Large intestine (tissue), 3 donors: ENCODE measurements at regions not wholly inside any gene's neighbourhood (a gene's known extent, or its start where the extent isn't known, plus 50 kb on each side); places are given as distances from the start of the nearest gene placed in this dataset.

Experiments
- DNase-seq, 2 donors: peaks; one replicate each; pipeline versions ENCODE4 v3.0.0 to v3.0.0-alpha.2; 2013
- H3K27ac ChIP-seq: one replicate; pipeline ENCODE4 v1.5.1; 2013; ENCODE audit warnings: low read length
- H3K27me3 ChIP-seq: 2 replicates; pipeline ENCODE4 v1.6.1; 2013; ENCODE audit warnings: low read length; ENCODE audit not compliant: control insufficient read depth, insufficient read depth
- H3K36me3 ChIP-seq: 2 replicates; pipeline ENCODE4 v1.6.1; 2013; ENCODE audit warnings: low read length; ENCODE audit not compliant: control insufficient read depth, insufficient read depth
- H3K4me1 ChIP-seq: one replicate; pipeline ENCODE4 v1.6.1; 2013; ENCODE audit warnings: low read length; ENCODE audit not compliant: control insufficient read depth, insufficient read depth
- H3K4me3 ChIP-seq: one replicate; pipeline ENCODE4 v1.5.1; 2013; ENCODE audit warnings: low read length
- H3K9me3 ChIP-seq: one replicate; pipeline ENCODE4 v1.6.1; 2013; ENCODE audit warnings: mild to moderate bottlenecking, low read depth, low read length, moderate library complexity; ENCODE audit not compliant: control insufficient read depth
- WGBS: methylation state at CpG from one replicate; pipeline ENCODE4 v1.1.5; 2013; ENCODE audit warnings: low lambda C conversion rate; ENCODE audit not compliant: insufficient coverage; 5-methylcytosine and 5-hydroxymethylcytosine counted together

DNA sequence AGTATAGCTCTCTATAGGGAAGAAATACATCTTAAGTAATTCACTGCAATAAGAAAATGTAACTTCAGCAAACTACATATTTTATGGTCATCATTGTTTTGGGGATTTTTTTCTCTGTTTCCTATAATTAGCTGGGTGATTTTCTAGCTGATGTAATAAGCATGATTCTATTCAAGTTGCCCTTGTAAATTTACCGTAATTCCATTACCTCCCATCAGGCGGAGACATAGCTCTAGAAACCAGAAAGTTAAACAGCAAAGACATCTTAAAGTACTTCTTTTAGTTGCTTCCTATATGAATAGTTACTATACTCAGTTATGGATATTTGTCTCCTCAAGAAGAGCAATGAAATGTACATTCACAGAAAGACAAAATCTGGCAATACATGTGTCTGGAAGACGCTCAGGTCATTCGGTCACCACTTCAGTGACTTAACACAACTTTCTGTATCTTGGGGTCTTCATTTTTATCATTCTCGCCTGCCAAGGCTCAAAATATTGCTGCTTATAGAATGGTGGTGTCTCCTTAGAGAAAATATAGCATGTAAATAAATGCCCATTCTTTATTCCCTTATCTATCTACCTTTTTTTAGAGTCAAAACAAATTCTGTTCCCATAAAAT lies 239.9 kb upstream of the ZC3H12C start:
- H3K4me3 ChIP-seq = no peak overlapping the region
- no peaks in the 10 kb centered on the region for H3K9me3 ChIP-seq
- WGBS = 100% methylated on average over 1 of the region's 5 CpGs
- no peaks in the 10 kb centered on the region for H3K36me3 ChIP-seq
- H3K27ac ChIP-seq = no peak overlapping the region
- DNase-seq = peak; percentile 17 to 28
- no peaks in the 10 kb centered on the region for H3K27me3 ChIP-seq
- H3K4me1 ChIP-seq = no peaks in the 10 kb centered on the region

DNA sequence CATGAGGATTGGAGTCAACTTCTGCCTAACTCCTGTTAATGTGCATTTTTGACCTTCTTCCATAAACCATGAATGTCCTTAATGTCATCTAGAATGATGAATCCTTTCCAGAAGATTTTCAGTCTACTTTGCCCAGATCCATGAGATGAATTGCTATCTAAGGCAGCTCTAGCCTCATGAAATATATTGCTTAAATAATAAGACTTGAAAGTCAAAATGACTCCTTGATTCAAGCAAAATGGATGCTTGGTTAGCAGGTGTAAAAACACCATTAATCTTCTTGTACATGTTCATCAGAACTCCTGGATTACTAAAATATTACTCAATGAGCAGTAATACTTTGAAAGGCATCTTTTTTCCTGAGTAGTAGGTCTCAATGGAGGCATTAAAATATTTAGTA lies 238.5 kb upstream of the ZC3H12C start:
- no peak for DNase-seq
- H3K27me3 ChIP-seq = no peaks in the 10 kb centered on the region
- H3K4me3 ChIP-seq = no peak overlapping the region
- H3K9me3 ChIP-seq = no peaks in the 10 kb centered on the region
- no peaks in the 10 kb centered on the region for H3K36me3 ChIP-seq
- no peaks in the 10 kb centered on the region for H3K4me1 ChIP-seq
- H3K27ac ChIP-seq = no peak overlapping the region

DNA sequence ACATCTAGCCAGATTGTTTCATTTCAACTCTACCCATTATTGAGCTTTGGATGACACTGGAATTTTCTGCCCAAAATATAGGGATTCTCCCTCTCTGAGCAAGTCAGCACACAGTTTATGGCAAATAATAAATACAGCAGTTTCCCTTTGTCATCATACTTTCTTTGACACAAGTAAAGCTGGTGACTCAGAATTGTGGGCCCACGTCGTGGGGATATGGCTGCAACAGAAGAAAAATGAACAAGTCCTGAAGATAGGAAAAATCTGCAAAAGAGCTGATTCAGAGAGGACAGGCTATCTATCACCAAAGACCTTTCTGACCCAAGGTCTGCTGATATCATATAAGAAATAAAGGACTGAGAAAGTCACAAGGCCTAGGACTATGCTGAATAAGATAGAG lies 236.3 kb upstream of the ZC3H12C start:
- Histone ChIP-seq H3K27me3 (no peaks in the 10 kb centered on the region), H3K4me3 (no peak overlapping the region), H3K9me3 (no peaks in the 10 kb centered on the region), H3K27ac (no peak overlapping the region), H3K4me1 (no peaks in the 10 kb centered on the region), H3K36me3 (no peaks in the 10 kb centered on the region)
- no peak for DNase-seq
- WGBS = no CpG with 5 or more reads among the region's 2 CpGs

DNA sequence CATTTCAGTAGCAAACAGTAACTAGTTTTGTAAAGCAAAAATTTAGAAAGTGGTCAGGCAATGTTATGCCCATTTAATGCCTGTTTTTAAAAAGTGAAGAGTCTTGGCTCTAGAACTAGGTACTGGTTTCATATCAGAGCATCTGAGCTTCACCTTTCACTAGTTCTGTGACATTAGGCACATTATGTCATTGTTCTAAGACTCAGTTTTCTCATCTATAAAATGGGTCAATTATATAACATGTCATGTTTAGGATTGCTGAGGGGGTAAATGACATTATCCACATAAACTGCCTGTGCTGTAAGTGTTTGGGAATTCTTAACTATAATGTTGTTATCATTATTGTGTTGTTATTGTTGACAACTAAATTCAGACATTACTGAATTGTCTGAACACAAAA lies 235.6 kb upstream of the ZC3H12C start:
- no peak overlapping the region for H3K4me3 ChIP-seq
- H3K27ac ChIP-seq = no peak overlapping the region
- H3K9me3 ChIP-seq = no peaks in the 10 kb centered on the region
- H3K27me3 ChIP-seq = no peaks in the 10 kb centered on the region
- no peaks in the 10 kb centered on the region for H3K4me1 ChIP-seq
- H3K36me3 ChIP-seq = no peaks in the 10 kb centered on the region
- no peak for DNase-seq

DNA sequence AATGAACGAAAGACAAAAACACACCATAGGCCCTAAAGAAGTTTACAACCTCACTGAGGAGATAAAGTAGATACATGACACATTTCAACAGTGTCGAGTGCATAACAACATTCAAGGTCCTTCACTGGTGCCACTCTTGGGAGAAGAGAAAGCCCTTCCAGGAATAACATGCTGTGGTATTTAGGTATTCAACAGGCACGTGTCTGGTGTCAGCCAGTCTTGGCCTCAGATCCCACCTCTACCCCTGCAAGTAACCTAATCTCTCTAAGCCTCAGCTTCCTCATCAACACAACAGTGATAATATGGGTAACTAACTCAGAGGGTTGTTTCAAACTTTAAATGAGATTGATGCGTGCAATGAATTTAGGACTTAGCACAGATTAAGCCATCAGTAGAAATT lies 235.0 kb upstream of the ZC3H12C start:
- 80% methylated on average over 1 of the region's 4 CpGs for WGBS
- no peaks in the 10 kb centered on the region for H3K4me1 ChIP-seq
- H3K36me3 ChIP-seq = no peaks in the 10 kb centered on the region
- no peak for DNase-seq
- H3K4me3 ChIP-seq = no peak overlapping the region
- H3K9me3 ChIP-seq = no peaks in the 10 kb centered on the region
- H3K27ac ChIP-seq = no peak overlapping the region
- H3K27me3 ChIP-seq = no peaks in the 10 kb centered on the region

DNA sequence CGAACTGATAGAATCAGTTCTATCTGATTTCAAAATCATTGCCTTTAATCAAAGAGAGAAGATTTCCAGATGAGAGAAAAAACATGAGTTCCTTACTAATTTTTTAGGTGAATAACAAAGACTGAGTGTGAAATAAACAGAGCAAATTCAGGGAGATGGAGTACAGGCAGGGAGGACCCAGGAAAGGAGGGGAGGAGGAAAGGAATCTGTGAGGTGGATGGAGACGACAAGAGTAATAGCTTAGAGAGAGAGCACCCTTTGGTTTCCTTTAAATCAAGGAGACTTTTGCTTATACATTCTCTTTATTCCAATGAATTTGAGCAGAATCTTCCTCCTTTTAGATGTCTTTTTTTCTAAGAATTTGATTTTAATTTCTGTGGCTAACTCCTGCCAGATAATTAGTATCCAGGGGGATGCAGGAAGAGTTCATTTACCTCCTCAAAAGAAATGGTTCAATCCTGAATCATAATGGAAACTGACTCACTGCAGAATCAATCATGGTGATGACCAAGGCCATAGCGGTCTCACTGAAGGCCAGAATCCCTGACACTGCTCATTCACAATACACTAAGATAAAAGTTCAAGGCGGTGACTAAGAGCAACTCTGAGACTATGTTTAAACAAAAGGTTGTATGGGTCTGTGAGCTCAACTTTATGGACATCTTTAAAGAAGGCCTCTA lies 234.0 kb upstream of the ZC3H12C start:
- H3K9me3 ChIP-seq = no peaks in the 10 kb centered on the region
- no peak for DNase-seq
- no peaks in the 10 kb centered on the region for H3K4me1 ChIP-seq
- H3K27ac ChIP-seq = no peak overlapping the region
- no peaks in the 10 kb centered on the region for H3K36me3 ChIP-seq
- WGBS = 80% methylated on average over 1 of the region's 4 CpGs
- H3K4me3 ChIP-seq = no peak overlapping the region
- no peaks in the 10 kb centered on the region for H3K27me3 ChIP-seq

DNA sequence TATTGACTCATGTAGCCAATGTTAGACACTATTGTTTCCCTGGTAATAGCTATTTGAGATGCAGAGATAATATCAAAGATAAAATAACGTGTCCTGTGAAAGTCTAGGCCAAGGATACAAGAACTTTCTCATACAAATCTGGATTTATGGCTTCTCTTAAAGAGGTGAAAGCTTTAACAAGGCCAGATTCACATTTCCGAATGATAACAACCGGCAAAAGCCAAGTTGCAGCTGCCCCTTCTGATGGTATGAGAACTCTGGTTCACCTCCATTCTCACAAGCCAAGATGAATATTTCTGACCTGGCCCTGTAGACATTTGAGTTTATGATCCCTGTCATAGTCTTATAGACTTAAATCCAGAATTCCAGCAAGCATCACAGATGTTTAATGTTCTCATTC lies 230.4 kb upstream of the ZC3H12C start:
- H3K36me3 ChIP-seq = no peaks in the 10 kb centered on the region
- H3K27me3 ChIP-seq = no peaks in the 10 kb centered on the region
- H3K4me1 ChIP-seq = no peaks in the 10 kb centered on the region
- H3K27ac ChIP-seq = no peak overlapping the region
- no peak overlapping the region for H3K4me3 ChIP-seq
- 30% methylated on average over 1 of the region's 3 CpGs for WGBS
- DNase-seq = no peak
- no peaks in the 10 kb centered on the region for H3K9me3 ChIP-seq

DNA sequence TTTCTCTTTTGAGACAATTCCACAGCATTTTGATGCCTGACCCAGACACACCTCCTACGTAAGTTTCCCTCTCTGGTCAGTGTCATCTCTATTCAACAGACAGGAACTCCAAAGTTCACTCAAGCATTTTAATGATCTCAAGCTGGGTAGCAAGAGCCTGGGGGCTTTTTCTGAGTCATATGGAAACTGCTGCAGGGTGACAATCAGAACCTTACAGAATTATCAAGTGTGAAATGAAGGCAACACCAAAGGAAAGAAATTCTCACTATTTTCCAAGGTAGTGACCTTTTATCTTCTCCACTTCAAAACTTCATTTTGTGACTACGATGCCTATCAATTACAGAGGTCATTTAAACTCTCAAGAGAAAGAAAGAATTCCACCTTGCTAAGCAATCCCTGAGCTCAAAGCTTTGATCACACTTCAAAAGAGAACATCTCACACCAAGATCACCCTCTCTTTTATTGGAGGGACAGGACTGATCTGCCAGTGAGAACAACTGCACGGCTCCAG lies 229.0 kb upstream of the ZC3H12C start:
- Histone ChIP-seq H3K9me3 (no peaks in the 10 kb centered on the region), H3K4me1 (no peaks in the 10 kb centered on the region), H3K4me3 (no peak overlapping the region), H3K27ac (no peak overlapping the region), H3K27me3 (no peaks in the 10 kb centered on the region), H3K36me3 (no peaks in the 10 kb centered on the region)
- no CpG with 5 or more reads among the region's 3 CpGs for WGBS
- DNase-seq = no peak

DNA sequence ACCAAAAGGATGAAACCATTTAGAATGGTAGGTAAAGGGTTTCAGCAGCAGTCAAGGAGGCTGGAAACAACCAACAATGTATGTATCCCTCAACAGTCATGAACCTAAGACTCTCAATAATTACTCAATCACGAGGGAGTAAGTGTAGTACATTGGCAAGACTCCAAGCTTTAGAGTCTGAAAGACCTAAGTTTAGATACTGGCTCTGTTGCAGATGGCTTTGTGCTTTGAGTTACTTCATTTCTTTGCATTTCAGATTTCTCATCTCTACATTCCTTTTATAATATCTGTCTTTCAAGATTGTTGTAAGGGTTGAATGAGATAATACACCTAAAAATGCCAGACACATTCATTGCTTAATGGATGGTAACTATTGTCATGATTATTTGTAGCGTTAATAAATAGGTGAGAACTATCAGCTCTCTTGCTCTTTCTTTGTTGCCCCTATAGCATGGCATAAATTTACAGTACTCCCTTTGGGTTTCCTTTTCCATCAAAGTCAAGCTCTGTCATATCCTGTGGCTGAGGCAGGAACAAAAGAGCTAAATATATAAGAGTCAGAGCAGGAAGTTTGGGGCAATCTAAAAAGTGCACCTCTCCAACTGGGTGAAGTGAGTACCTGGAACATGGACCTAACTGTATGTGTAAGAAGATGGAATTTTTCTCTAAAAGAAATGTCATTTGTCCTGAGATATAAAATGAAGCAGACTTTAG lies 228.2 kb upstream of the ZC3H12C start:
- 80% methylated on average over 1 of the region's 2 CpGs for WGBS

DNA sequence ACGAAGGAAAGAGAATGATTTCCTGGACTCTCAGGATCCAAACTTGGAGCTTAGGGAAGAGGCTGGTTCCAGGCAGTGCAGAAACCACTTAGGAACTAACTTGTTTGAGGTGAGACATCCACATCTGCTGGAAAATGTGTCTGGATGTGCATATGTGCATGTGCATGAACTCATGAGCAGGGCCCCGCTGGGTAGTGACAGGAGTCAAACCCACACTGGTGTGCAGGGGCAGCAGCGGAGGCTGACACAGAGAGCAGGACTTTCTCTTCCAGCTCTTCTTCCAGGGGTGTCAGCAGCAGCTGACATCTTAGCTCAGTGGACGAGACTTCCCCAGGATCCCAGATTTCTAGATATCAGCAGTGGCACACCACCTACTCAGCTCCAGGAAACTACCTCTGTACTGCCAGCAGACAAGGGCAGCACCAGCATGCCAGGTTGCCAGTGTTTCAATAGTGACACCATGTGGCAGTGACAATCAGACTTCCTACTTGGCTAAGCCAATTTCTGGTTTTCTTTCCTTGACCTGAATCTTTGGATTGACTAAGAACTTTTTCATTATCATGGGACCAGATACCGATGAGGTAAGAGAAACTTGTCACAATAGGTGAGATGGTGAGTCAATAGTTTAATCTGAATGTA lies 227.5 kb upstream of the ZC3H12C start:
- no peaks in the 10 kb centered on the region for H3K27me3 ChIP-seq
- 50% methylated on average over 1 of the region's 5 CpGs for whole genome bisulfite sequencing
- no peak for DNase-seq
- no peaks in the 10 kb centered on the region for H3K36me3 ChIP-seq
- no peaks in the 10 kb centered on the region for H3K9me3 ChIP-seq
- no peak overlapping the region for H3K27ac ChIP-seq
- no peaks in the 10 kb centered on the region for H3K4me1 ChIP-seq
- no peak overlapping the region for H3K4me3 ChIP-seq

More for the DNA sequence above, 228.2 kb upstream of the ZC3H12C start:
- Histone ChIP-seq H3K27ac (no peak overlapping the region), H3K36me3 (no peaks in the 10 kb centered on the region), H3K9me3 (no peaks in the 10 kb centered on the region), H3K4me1 (no peaks in the 10 kb centered on the region), H3K27me3 (no peaks in the 10 kb centered on the region), H3K4me3 (no peak overlapping the region)
- no peak for DNase-seq
